K562 (cell line): ENCODE measurements at regions not wholly inside any gene's neighbourhood (a gene's known extent, or its start where the extent isn't known, plus 50 kb on each side); places are given as distances from the start of the nearest gene placed in this dataset.
"Not testable (repeated sequence)": the region's sequence is repeated elsewhere in the genome, so short reads cannot be mapped to it uniquely, and the experiment has no call there.

Source experiments
- CEBPB ChIP-seq: fragments of 450-650 bp; IDR thresholded peaks from 2 replicates; pipeline ENCODE4 v1.6.1; 2016; ENCODE audit warnings: missing genetic modification characterization, missing compliant biosample characterization
- FOXA1 ChIP-seq: fragments of 450-650 bp; IDR thresholded peaks from 2 replicates; pipeline ENCODE4 v1.6.1; 2016; ENCODE audit warnings: mild to moderate bottlenecking, borderline replicate concordance
- MAFK ChIP-seq: IDR thresholded peaks from 2 replicates; pipeline ENCODE4 v1.6.1; 2011; ENCODE audit warnings: low read length, improper control_type of control experiment
- POLR2AphosphoS5 ChIP-seq: IDR thresholded peaks from 2 replicates; pipeline ENCODE4 v1.6.1; 2011; ENCODE audit warnings: mild to moderate bottlenecking, low read depth, low read length, moderate library complexity; ENCODE audit not compliant: control insufficient read depth, insufficient read depth
- ZBTB1 ChIP-seq: sonication (generic); formaldehyde crosslinking; IDR thresholded peaks from 2 replicates; pipeline ENCODE4 v1.8.1; 2023; ENCODE audit warnings: missing genetic modification reagents, low read depth, mild to moderate bottlenecking, borderline replicate concordance
- ZBTB17 ChIP-seq: fragments of 450-650 bp; formaldehyde crosslinking; IDR thresholded peaks from 2 replicates; pipeline ENCODE4 v1.4.0; 2020; ENCODE audit warnings: mild to moderate bottlenecking
- ZNF347 ChIP-seq: fragments of 450-650 bp; formaldehyde crosslinking; IDR thresholded peaks from 2 replicates; pipeline ENCODE4 v1.4.0; 2020; ENCODE audit warnings: low read depth, mild to moderate bottlenecking, moderate library complexity
- TF ChIP-seq, protein P1 (sequence below), 2 experiments: fragments of 450-650 bp in 1 of 2; sonication (generic) in 1 of 2; formaldehyde crosslinking in 1 of 2; IDR thresholded peaks in 1 of 2; conservative IDR thresholded peaks in 1 of 2; 2 replicates each; pipeline versions ENCODE4 v1.6.1 to v1.8.1; 2016 to 2023; ENCODE audit warnings: mild to moderate bottlenecking in 2 of 2, moderate library complexity in 2 of 2, inconsistent platforms in 1 of 2, missing genetic modification reagents in 1 of 2
- TF ChIP-seq, protein P2 (sequence below), 2 experiments: fragments of 450-650 bp in 1 of 2; IDR thresholded peaks; 2 replicates each; pipeline ENCODE4 v1.6.1; 2011 to 2017; ENCODE audit warnings: low read depth in 2 of 2, antibody characterized with exemption in 1 of 2, borderline replicate concordance in 1 of 2, low read length in 1 of 2, mild to moderate bottlenecking in 1 of 2, mixed read lengths in 1 of 2; ENCODE audit not compliant: control insufficient read depth in 1 of 2

DNA sequence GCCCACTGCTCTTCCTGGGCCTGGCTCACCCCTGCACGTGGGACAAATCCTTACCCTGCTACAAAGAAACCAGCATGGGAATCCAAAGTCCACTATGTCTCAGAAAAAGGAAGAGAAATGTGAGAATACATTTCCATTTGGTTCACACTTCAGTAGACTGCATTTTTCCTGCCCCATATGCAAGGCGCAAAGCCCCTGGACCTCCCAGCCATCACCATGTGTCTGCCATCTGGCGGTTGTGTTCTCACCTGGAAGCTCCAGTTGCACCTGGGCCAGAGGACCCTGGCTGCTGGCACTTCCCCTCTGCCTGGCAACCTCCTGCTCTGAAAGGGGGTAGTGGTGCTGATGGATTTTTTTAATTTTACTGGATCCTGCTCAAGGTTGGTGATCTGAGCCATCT is 86.0 kb downstream of the TRIM43 start:
- TF ChIP-seq POLR2AphosphoS5; ZBTB1 (CRISPR knock-in tag); FOXA1; ZBTB17 (CRISPR knock-in tag); CEBPB (tag); MAFK; ZNF347 (CRISPR knock-in tag): not testable (repeated sequence)
- TF ChIP-seq, protein P1, sequence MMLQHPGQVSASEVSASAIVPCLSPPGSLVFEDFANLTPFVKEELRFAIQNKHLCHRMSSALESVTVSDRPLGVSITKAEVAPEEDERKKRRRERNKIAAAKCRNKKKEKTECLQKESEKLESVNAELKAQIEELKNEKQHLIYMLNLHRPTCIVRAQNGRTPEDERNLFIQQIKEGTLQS (IDR thresholded peaks at IDR 0.05) = not testable (repeated sequence)
- TF ChIP-seq, protein P1 (CRISPR knock-in tag; conservative IDR thresholded peaks at IDR 0.05) = not testable (repeated sequence)
- TF ChIP-seq, protein P2, sequence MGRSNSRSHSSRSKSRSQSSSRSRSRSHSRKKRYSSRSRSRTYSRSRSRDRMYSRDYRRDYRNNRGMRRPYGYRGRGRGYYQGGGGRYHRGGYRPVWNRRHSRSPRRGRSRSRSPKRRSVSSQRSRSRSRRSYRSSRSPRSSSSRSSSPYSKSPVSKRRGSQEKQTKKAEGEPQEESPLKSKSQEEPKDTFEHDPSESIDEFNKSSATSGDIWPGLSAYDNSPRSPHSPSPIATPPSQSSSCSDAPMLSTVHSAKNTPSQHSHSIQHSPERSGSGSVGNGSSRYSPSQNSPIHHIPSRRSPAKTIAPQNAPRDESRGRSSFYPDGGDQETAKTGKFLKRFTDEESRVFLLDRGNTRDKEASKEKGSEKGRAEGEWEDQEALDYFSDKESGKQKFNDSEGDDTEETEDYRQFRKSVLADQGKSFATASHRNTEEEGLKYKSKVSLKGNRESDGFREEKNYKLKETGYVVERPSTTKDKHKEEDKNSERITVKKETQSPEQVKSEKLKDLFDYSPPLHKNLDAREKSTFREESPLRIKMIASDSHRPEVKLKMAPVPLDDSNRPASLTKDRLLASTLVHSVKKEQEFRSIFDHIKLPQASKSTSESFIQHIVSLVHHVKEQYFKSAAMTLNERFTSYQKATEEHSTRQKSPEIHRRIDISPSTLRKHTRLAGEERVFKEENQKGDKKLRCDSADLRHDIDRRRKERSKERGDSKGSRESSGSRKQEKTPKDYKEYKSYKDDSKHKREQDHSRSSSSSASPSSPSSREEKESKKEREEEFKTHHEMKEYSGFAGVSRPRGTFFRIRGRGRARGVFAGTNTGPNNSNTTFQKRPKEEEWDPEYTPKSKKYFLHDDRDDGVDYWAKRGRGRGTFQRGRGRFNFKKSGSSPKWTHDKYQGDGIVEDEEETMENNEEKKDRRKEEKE (IDR thresholded peaks at IDR 0.05; ENCODE audit: borderline replicate concordance in 1 of 2, control insufficient read depth in 1 of 2, low read depth in 2 of 2, low read length in 1 of 2) = not testable (repeated sequence)
